Skin epidermis (tissue), 12 donors: ENCODE measurements at regions not wholly inside any gene's neighbourhood (a gene's known extent, or its start where the extent isn't known, plus 50 kb on each side); places are given as distances from the start of the nearest gene placed in this dataset.
"Not testable (repeated sequence)": the region's sequence is repeated elsewhere in the genome, so short reads cannot be mapped to it uniquely, and the experiment has no call there.

Experiments
- H3K27ac ChIP-seq, 21 experiments: fragments of 200-600 bp; sonication (generic) in 11 of 21; one replicate each; pipeline ENCODE4 v1.5.0; 2020; ENCODE audit warnings: mild to moderate bottlenecking in 3 of 21, inconsistent platforms in 2 of 21, moderate library complexity in 2 of 21
- H3K4me3 ChIP-seq, 7 experiments: fragments of 200-600 bp; sonication (generic) in 2 of 7; one replicate each; pipeline ENCODE4 v1.5.0; 2020; ENCODE audit warnings: inconsistent platforms in 2 of 7, mild to moderate bottlenecking in 2 of 7, moderate library complexity in 1 of 7

- H3K4me3 ChIP-seq: no peak overlapping the region
- H3K27ac ChIP-seq: no peak overlapping the region
Measured at GRCh38 chr12:5096241-5096924, 52.7 kb downstream of the KCNA5 start.

GRCh38 chr12:5097786-5098185, 54.1 kb downstream of the KCNA5 start:
- H3K4me3 ChIP-seq: no peak overlapping the region
- H3K27ac ChIP-seq: no peak overlapping the region

- H3K4me3 ChIP-seq: no peak overlapping the region
- H3K27ac ChIP-seq: no peak overlapping the region
Measured at GRCh38 chr12:5099136-5099535, 55.5 kb downstream of the KCNA5 start.

DNA sequence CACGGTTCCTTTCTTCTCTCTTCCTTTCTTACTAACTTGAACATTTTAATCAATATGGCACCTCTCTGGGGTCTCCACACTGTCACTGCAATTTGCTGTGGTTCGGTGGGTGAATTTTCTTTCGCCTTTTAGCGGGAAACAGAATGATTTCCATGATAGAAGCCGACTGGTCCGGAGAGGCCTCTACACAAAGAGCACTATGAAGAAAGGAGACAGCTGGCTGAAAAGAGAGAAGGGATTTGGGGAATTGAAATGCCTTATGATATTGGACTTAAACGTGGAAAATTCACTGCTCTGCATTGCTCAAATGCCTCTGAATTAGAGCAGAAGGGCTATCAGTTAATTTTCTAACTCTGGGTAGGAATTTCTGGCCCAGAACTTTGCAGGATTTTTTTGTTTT, 55.9 kb downstream of the KCNA5 start:
- no peak overlapping the region for H3K4me3 ChIP-seq
- H3K27ac ChIP-seq: no peak overlapping the region

DNA sequence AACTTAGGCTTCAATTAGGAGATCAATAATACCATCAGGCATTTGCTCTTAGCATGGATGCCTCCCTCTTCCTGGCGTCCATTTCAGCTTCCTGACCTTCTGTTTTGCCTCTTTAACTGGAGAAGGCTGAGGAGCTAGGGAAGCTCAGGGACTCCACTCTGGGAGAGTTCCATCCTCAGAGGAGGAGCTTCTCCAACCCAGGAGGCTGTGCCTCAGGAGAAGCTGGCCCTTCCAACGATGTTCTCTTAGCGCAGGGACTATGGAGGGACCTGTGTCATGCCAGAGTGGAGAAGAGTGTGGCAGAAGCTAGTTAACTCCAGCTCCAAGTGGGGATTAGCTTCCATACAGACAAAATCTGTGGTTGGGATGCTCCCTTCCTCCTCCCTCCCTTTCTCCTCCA, 58.0 kb downstream of the KCNA5 start:
- H3K27ac ChIP-seq: no peak overlapping the region

DNA sequence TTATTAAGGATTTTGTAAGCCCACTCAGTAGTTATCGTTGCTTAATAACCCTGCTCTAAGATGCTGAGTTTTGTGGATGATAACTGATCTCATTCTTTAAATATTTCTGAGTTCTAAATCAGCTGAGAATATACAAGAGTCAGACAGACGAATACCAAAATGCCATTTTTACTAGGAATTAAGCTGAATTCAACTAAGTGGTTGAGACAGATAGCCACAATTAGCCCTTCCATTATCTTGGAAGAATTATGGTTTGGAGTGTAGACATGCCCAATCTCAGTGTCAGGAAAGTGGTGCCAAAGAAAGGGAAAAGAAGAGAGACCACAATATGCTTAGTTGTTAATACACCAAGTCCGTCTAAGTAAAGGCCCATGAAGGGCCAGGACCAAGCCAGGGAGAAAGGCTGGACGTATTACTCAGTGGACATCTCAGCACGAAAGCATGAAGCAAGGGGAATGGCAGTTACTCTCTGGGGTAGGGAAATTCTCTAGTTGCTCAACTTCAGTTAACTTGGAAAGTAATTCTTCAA, 58.6 kb downstream of the KCNA5 start:
- Histone ChIP-seq H3K4me3 (no peak overlapping the region), H3K27ac (no peak overlapping the region)

More for the DNA sequence above, 58.0 kb downstream of the KCNA5 start:
- H3K4me3 ChIP-seq: no peak overlapping the region

- Histone ChIP-seq H3K4me3 (no peak overlapping the region), H3K27ac (no peak overlapping the region)
Measured at GRCh38 chr12:5102806-5103205, 59.1 kb downstream of the KCNA5 start.

- H3K4me3 ChIP-seq: no peak overlapping the region
- no peak overlapping the region for H3K27ac ChIP-seq
Measured at GRCh38 chr12:5110345-5110744, 66.7 kb downstream of the KCNA5 start.

DNA sequence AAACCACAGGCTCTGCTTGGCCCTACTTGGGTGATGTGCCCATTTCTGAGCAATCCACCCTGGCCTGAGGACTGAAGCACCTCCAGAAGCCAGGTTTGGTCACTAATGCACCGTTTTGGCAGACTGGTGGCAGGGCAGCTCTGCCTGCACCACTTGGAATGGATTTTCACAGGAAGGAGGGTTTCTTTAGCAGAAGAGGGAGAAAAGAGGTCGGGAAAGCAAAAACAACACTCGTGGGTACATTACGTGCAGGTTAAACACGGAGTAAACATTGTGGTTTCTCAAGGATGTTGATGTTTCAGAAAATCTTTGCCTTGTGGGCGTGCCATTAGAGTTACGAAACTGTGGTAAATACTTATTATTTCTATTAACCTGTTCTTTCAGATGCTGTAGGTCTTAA, 70.8 kb downstream of the KCNA5 start:
- Histone ChIP-seq H3K4me3 (no peak overlapping the region), H3K27ac (no peak overlapping the region)

DNA sequence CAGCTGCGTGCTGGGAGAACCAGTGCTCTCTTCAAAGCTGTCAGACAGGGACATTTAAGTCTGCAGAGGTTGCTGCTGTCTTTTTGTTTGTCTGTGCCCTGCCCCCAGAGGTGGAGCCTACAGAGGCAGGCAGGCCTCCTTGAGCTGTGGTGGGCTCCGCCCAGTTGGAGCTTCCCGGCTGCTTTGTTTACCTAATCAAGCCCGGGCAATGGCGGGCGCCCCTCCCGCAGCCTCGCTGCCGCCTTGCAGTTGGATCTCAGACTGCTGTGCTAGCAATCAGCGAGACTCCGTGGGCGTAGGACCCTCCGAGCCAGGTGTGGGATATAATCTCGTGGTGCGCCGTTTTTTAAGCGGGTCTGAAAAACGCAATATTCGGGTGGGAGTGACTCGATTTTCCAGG, 78.1 kb downstream of the KCNA5 start:
- H3K4me3 ChIP-seq, H3K27ac ChIP-seq: not testable (repeated sequence)

GRCh38 chr12:5122256-5122831, 78.7 kb downstream of the KCNA5 start:
- Histone ChIP-seq H3K4me3 (peak overlapping the region in 1 of 7 experiments; percentile 4), H3K27ac (peak overlapping the region in 1 of 21 experiments; percentile 24)

DNA sequence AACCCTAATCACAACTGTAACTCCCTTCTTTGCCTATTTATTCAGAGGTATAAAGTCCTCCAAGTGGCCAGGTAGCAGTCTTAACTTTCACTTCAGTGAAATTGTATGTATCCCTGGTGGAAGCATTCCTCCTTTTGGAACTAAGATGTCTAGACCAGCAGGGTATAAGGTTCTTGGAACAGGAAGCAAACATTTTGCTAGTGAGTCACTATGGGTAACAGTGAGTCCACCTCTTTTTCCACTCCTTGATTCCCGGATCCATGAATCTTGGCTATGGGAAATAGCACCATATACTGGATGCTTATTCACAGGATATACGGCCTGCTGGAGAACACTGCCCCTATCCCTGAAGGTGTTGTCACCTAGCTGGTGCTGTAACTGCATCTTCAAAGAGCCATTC, 80.2 kb downstream of the KCNA5 start:
- H3K4me3 ChIP-seq: no peak overlapping the region

GRCh38 chr12:5124401-5124800, 80.7 kb downstream of the KCNA5 start:
- Histone ChIP-seq H3K4me3 (no peak overlapping the region), H3K27ac (no peak overlapping the region)

More for the DNA sequence above, 80.2 kb downstream of the KCNA5 start:
- no peak overlapping the region for H3K27ac ChIP-seq

- H3K27ac ChIP-seq: no peak overlapping the region
- H3K4me3 ChIP-seq: no peak overlapping the region
Measured at GRCh38 chr12:5134861-5135525, 91.3 kb downstream of the KCNA5 start.

DNA sequence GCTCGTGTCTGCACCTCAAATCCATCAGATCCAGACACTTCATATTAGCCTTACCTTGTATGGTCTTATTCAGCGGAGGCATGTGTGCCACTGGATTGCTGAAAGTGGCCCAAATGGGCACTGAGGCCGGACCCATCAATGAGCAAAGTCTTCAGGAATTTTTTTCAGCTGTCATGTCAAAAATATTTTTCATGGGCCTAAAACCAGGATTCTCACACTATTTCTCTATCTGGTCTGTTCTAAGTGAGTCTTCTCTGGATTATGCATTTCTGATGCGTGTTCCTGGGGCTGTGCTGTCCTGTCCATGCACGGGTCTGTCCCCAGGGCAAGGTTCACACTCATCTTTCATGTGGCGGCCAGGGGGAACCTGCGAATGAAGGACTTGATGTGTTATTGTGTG, 94.6 kb downstream of the KCNA5 start:
- no peak overlapping the region for H3K4me3 ChIP-seq
- H3K27ac ChIP-seq: no peak overlapping the region

GRCh38 chr12:5138845-5139244, 95.2 kb downstream of the KCNA5 start:
- Histone ChIP-seq H3K4me3 (no peak overlapping the region), H3K27ac (no peak overlapping the region)

GRCh38 chr12:5139751-5140150, 96.1 kb downstream of the KCNA5 start:
- H3K4me3 ChIP-seq: no peak overlapping the region
- H3K27ac ChIP-seq: no peak overlapping the region

DNA sequence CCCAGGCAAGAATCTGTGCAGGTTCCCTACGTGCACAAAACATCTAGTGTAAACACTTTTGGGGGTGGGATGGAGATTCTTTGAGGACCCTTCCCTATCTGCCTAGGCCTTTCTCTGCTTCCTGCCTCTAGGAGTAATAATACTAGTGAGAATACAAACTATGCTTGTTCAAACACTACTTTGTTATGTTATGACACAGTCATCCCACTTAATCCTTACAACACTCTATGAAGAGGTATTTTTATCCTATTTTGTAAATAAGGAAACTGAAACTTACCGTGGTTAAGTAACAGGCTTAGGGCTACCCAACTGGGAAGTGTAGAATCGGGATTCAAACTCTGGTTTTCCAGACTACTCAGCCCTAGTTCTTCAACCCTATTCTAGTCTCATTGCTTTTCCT, 96.5 kb downstream of the KCNA5 start:
- Histone ChIP-seq H3K4me3 (no peak overlapping the region), H3K27ac (no peak overlapping the region)

DNA sequence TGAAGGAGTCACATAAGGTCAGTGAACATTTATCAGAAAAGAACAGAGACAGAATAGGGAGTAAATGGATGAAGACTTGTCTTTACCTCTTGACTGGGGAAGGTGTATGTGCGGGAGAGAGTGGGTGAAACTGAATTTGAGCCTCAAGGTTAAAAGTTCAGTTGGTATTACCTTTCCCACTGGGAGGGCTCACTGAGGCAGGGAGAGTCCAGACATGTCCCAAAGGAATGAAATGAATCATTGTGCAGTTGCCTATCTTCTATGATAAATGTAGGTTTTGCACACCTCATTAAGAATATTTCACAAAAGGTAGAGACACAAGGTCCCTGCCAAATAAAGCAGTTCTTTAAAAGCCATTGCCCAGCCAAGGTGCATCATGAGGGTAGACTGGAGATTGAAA, 105.2 kb downstream of the KCNA5 start:
- no peak overlapping the region for H3K4me3 ChIP-seq

DNA sequence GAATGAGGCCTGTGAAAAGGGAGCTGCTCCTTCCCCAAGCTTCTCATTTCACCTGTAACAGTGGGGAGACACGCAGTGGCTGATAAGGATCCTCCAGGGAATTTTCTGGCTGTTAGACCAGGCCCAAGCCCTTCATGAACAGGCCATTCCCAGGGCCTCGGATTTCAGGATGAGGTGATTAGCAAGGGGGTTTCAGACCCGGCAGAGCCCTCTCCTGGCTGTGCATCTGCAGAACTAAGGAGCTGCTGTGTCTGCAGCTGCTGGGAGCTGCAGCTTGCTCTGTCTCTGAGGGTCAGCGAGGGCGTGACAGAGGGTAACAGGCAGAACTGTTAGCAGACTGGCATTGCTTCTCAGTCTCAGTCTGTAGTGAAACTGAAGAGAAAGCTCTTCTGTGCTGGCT, 110.4 kb downstream of the KCNA5 start:
- H3K27ac ChIP-seq: no peak overlapping the region
- H3K4me3 ChIP-seq: no peak overlapping the region

More for the DNA sequence above, 105.2 kb downstream of the KCNA5 start:
- no peak overlapping the region for H3K27ac ChIP-seq

- no peak overlapping the region for H3K27ac ChIP-seq
Measured at GRCh38 chr12:5155866-5156265, 112.2 kb downstream of the KCNA5 start.

More at GRCh38 chr12:5155866-5156265, 112.2 kb downstream of the KCNA5 start:
- H3K4me3 ChIP-seq: no peak overlapping the region
